IMR-90 (cell line): ENCODE measurements at regions not wholly inside any gene's neighbourhood (a gene's known extent, or its start where the extent isn't known, plus 50 kb on each side); places are given as distances from the start of the nearest gene placed in this dataset.
A peak's percentile ranks its signal among the peaks of the same experiment; 100 is the strongest.

ENCODE experiments used
- ATAC-seq: fragments of 200-7000 bp; cut with Tn5 transposase; 2 replicates; pipeline ENCODE4 v1.9.1; 2020; ENCODE audit warnings: low read depth, mild to moderate bottlenecking, moderate library complexity
- BruUV-seq: library from RNA; stranded (reverse); fragments of 400-500 nt; replicated peaks from 2 replicates; lab custom pipeline; 2021; lab: Mats Ljungman, UMichigan
- CTCF ChIA-PET: fragments of 300-600 bp; formaldehyde crosslinking; extraction: SDS; loops from one replicate; lab custom pipeline; 2021; ENCODE audit warnings: antibody characterized with exemption; lab: Yijun Ruan, JAX
- POLR2A ChIA-PET: fragments of 300-600 bp; sonication (Branson Sonifier 250); formaldehyde crosslinking; loops from one replicate; lab custom pipeline; 2022; ENCODE audit warnings: antibody characterized with exemption; ENCODE audit not compliant: unreplicated experiment; lab: Charles Lee
- DNase-seq: peaks from one replicate; pipeline ENCODE4 v3.0.0; 2013
- H2AFZ ChIP-seq: replicated peaks from 2 replicates; pipeline ENCODE3; 2013; ENCODE audit warnings: low read length, mild to moderate bottlenecking; ENCODE audit not compliant: poor library complexity
- H2AK5ac ChIP-seq: 2 replicates; pipeline ENCODE4 v1.6.1; 2013; ENCODE audit warnings: low read depth, low read length, inconsistent platforms
- H2AK9ac ChIP-seq: replicated peaks from 2 replicates; pipeline ENCODE3; 2013; ENCODE audit warnings: mild to moderate bottlenecking, low read depth, low read length, moderate library complexity; ENCODE audit not compliant: poor library complexity
- H2BK120ac ChIP-seq: 2 replicates; pipeline ENCODE4 v1.6.1; 2013; ENCODE audit warnings: low read depth, low read length, inconsistent platforms
- H2BK15ac ChIP-seq: 3 replicates; pipeline ENCODE4 v1.6.1; 2013; ENCODE audit warnings: low read depth, low read length, inconsistent platforms
- H2BK20ac ChIP-seq: 2 replicates; pipeline ENCODE4 v1.6.1; 2013; ENCODE audit warnings: low read depth, mild to moderate bottlenecking, inconsistent platforms, low read length, moderate library complexity
- H2BK5ac ChIP-seq: 2 replicates; pipeline ENCODE4 v1.6.1; 2013; ENCODE audit warnings: mild to moderate bottlenecking, low read depth, low read length, inconsistent platforms; ENCODE audit not compliant: poor library complexity, severe bottlenecking
- H3K14ac ChIP-seq: replicated peaks from 2 replicates; pipeline ENCODE4 v1.6.1; 2013; ENCODE audit warnings: low read depth, low read length, inconsistent platforms
- H3K18ac ChIP-seq: 2 replicates; pipeline ENCODE4 v1.6.1; 2013; ENCODE audit warnings: low read depth, low read length, control low read depth
- H3K23ac ChIP-seq: 2 replicates; pipeline ENCODE4 v1.6.1; 2013; ENCODE audit warnings: low read depth, low read length, inconsistent platforms
- H3K27ac ChIP-seq: 2 replicates; pipeline ENCODE4 v1.5.1; 2013; ENCODE audit warnings: mild to moderate bottlenecking, control low read depth, low read length; ENCODE audit not compliant: insufficient read depth
- H3K27me3 ChIP-seq: 2 replicates; pipeline ENCODE4 v1.6.1; 2013; ENCODE audit warnings: low read length; ENCODE audit not compliant: control insufficient read depth, insufficient read depth
- H3K36me3 ChIP-seq: 2 replicates; pipeline ENCODE4 v1.6.1; 2013; ENCODE audit warnings: low read length, mixed read lengths; ENCODE audit not compliant: control insufficient read depth, insufficient read depth
- H3K4ac ChIP-seq: 2 replicates; pipeline ENCODE4 v1.6.1; 2013; ENCODE audit warnings: low read depth, low read length, inconsistent platforms
- H3K4me1 ChIP-seq: 2 replicates; pipeline ENCODE4 v1.6.1; 2013; ENCODE audit warnings: low read length, mixed read lengths; ENCODE audit not compliant: control insufficient read depth, insufficient read depth
- H3K4me2 ChIP-seq: 2 replicates; pipeline ENCODE4 v1.6.1; 2013; ENCODE audit warnings: low read depth, mild to moderate bottlenecking, control low read depth, low read length, moderate library complexity
- H3K4me3 ChIP-seq: 2 replicates; pipeline ENCODE4 v1.5.1; 2013; ENCODE audit warnings: low read depth, mild to moderate bottlenecking, control low read depth, low read length, moderate library complexity; ENCODE audit not compliant: insufficient read depth
- H3K56ac ChIP-seq: 2 replicates; pipeline ENCODE4 v1.6.1; 2013; ENCODE audit warnings: low read length, inconsistent platforms; ENCODE audit not compliant: insufficient read depth; ENCODE audit errors: extremely low read depth
- H3K79me1 ChIP-seq, 2 experiments: 2 replicates each; pipeline ENCODE4 v1.6.1; 2013; ENCODE audit warnings: low read length in 2 of 2, inconsistent platforms in 1 of 2, low read depth in 1 of 2
- H3K9ac ChIP-seq: 2 replicates; pipeline ENCODE4 v1.6.1; 2013; ENCODE audit warnings: low read depth, low read length, control low read depth
- H3K9me1 ChIP-seq: 2 replicates; pipeline ENCODE4 v1.6.1; 2013; ENCODE audit warnings: low read length, inconsistent platforms; ENCODE audit not compliant: insufficient read depth
- H3K9me3 ChIP-seq: 2 replicates; pipeline ENCODE4 v1.6.1; 2013; ENCODE audit warnings: low read length; ENCODE audit not compliant: control insufficient read depth, insufficient read depth
- H4K20me1 ChIP-seq: 2 replicates; pipeline ENCODE4 v1.6.1; 2013; ENCODE audit warnings: low read length, inconsistent platforms; ENCODE audit not compliant: insufficient read depth
- H4K5ac ChIP-seq: 2 replicates; pipeline ENCODE4 v1.6.1; 2013; ENCODE audit warnings: mild to moderate bottlenecking, low read depth, low read length, control low read depth
- H4K8ac ChIP-seq, 2 experiments: 2 replicates each; pipeline ENCODE4 v1.6.1; 2013; ENCODE audit warnings: low read depth in 2 of 2, low read length in 2 of 2, control low read depth in 1 of 2, inconsistent platforms in 1 of 2
- H4K91ac ChIP-seq: 2 replicates; pipeline ENCODE4 v1.6.1; 2013; ENCODE audit warnings: low read depth, low read length, inconsistent platforms; ENCODE audit not compliant: insufficient read depth
- BHLHE40 ChIP-seq: fragments of 150-350 bp; IDR thresholded peaks from 2 replicates; pipeline ENCODE4 v1.6.1; 2016; ENCODE audit warnings: mild to moderate bottlenecking, low read depth, low read length
- CTCF ChIP-seq: conservative IDR thresholded peaks from 2 replicates; pipeline ENCODE4 v1.5.1; 2012; ENCODE audit warnings: mild to moderate bottlenecking, low read depth, low read length, improper control_type of control experiment
- NFE2L2 ChIP-seq: fragments of 150-350 bp; IDR thresholded peaks from 2 replicates; pipeline ENCODE4 v1.6.1; 2016; ENCODE audit warnings: low read depth, mild to moderate bottlenecking, low read length
- RFX5 ChIP-seq: IDR thresholded peaks from 2 replicates; pipeline ENCODE4 v1.8.0; 2012; ENCODE audit warnings: low read depth, mild to moderate bottlenecking, low read length, moderate library complexity
- USF2 ChIP-seq: fragments of 150-350 bp; IDR thresholded peaks from 2 replicates; pipeline ENCODE4 v1.6.1; 2017; ENCODE audit warnings: mild to moderate bottlenecking, antibody characterized with exemption, low read length, low read depth
- WGBS, 2 experiments: methylation state at CpG; one replicate each; pipeline versions ENCODE4 v1.1.5 to v1.1.7; 2013; ENCODE audit warnings: missing lambda C conversion rate in 2 of 2; ENCODE audit not compliant: insufficient read length in 1 of 2; ENCODE audit errors: extremely low coverage in 2 of 2; 5-methylcytosine and 5-hydroxymethylcytosine counted together
- dilution Hi-C: fragments of 300-500 bp; cut with HindIII; formaldehyde crosslinking; loops from one replicate; pipeline ENCODE4 v1.14.3; 2018; ENCODE audit warnings: low sequenced_read_pairs; ENCODE audit not compliant: unreplicated experiment
- in situ Hi-C: fragments of 300-500 bp; cut with MboI; formaldehyde crosslinking; loops from 3 replicates; pipeline ENCODE4 v1.14.3; 2019; ENCODE audit warnings: low sequenced_read_pairs, inconsistent platforms, mixed read lengths
- intact Hi-C: fragments of 100-400 bp; cut with micrococcal nuclease; formaldehyde crosslinking; loops from 2 replicates; pipeline ENCODE4 v1.10.0; 2022

GRCh38 chr10:75303045-75303777, 67.5 kb upstream of the COMTD1 start:
- Histone ChIP-seq H3K23ac (peak overlapping the region; percentile 54; the same call in 1 of the 2 replicates), H3K4me1 (peaks cover 6% of the 10 kb centered on the region; the same call in 1 of the 2 replicates), H4K20me1 (no peaks in the 10 kb centered on the region), H2BK20ac (peak overlapping the region; percentile 84), H4K91ac (peak overlapping the region; percentile 87), H3K14ac (peak overlapping the region; percentile 76), H4K5ac (peak overlapping the region; percentile 94), H3K4me3 (no peak overlapping the region), H3K4me2 (no peak overlapping the region), H2BK120ac (peak overlapping the region; percentile 81), H3K79me1 (peaks cover 0 to 6% of the 10 kb centered on the region in 2 experiments; a peak in 1 of 4 replicates), H3K18ac (peak overlapping the region; percentile 93), H3K9ac (peak overlapping the region; percentile 13; the same call in 1 of the 2 replicates), H3K9me1 (peaks cover 10% of the 10 kb centered on the region), H3K56ac (peak overlapping the region; percentile 50; the same call in 1 of the 2 replicates), H3K36me3 (no peaks in the 10 kb centered on the region), H3K4ac (peak overlapping the region; percentile 69), H2BK15ac (peak overlapping the region; percentile 75; the same call in 2 of the 3 replicates), H2BK5ac (peak overlapping the region; percentile 81), H2AFZ (peak overlapping the region; percentile 18), H2AK9ac (no peak overlapping the region), H3K9me3 (peaks cover 5% of the 10 kb centered on the region; the same call in 1 of the 2 replicates), H4K8ac (peak overlapping the region; percentile 64 to 70; a peak in 3 of 4 replicates), H2AK5ac (peak overlapping the region; percentile 90), H3K27ac (peak overlapping the region; percentile 82; the same call in 1 of the 2 replicates), H3K27me3 (no peaks in the 10 kb centered on the region)
- intact Hi-C loops: loop anchor here (5.0 kb wide), 1 partner anchor 66 kb away; the partner anchor contains the start of gene COMTD1
- dilution Hi-C loops: no loop called here
- no TSS peak for BruUV-seq
- ChIA-PET CTCF (interaction anchor here (0.6 kb wide), 1 partner anchor 91 kb away, joined by 3 read pairs; no protein-coding TSS in a partner anchor), POLR2A (no interaction called here)
- TF ChIP-seq RFX5 (no peak), USF2 (no peak), BHLHE40 (no peak), NFE2L2 (no peak), CTCF (0 out of 2 replicates have a peak, but pooled peaks have one; percentile 15)
- ATAC-seq (peak; percentile 48), DNase-seq (no peak)
- in situ Hi-C loops: no loop called here
- no CpG with 5 or more reads among the region's 2 CpGs for WGBS, 2 experiments
